ENCODE measurements at regions not wholly inside any gene's neighbourhood (a gene's known extent, or its start where the extent isn't known, plus 50 kb on each side); places are given as distances from the start of the nearest gene placed in this dataset.
"Not testable (repeated sequence)": the region's sequence is repeated elsewhere in the genome, so short reads cannot be mapped to it uniquely, and the experiment has no call there.

DNA sequence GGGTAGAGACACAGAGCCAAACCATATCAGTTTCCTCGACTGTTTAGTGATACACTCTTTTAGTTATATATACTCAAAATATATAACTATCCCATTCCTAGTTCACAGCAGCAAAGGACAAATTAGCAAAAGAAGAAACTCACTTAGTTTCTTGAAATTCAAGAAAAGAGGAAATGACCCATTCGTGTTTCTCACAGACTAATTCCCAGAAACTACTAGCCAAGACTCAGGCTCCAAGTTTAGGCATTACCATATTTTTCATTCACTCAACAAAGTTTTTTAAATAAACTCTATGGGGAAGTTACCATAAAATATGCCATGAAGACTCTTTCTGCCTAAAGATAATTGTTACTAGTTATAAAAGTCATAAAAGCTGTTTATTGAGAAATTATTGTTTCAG, 152.3 kb upstream of the DAAM1 start:
- in situ Hi-C loops (cut with MboI; ENCODE audit: low sequenced_read_pairs): no loop called here

DNA sequence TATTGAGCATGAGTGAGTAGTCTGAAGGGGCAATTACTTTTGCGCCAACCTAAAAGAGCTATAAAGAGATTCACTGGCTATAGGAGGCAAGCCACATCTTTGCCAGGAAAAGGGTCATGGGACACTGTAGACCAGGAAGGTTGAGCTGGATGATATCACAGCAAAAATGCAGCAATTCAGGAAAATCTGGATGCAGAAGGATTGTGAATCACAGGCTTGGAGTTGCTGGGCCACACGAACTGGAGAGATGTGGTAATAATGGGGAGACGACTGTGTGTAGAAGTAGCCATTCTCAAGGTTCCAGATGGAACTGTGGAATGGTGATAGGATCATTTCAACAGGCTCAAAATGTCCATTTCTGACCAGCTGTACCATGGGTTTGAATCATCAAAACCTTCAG, 151.4 kb upstream of the DAAM1 start:
- in situ Hi-C loops (cut with MboI; ENCODE audit: low sequenced_read_pairs): no loop called here

DNA sequence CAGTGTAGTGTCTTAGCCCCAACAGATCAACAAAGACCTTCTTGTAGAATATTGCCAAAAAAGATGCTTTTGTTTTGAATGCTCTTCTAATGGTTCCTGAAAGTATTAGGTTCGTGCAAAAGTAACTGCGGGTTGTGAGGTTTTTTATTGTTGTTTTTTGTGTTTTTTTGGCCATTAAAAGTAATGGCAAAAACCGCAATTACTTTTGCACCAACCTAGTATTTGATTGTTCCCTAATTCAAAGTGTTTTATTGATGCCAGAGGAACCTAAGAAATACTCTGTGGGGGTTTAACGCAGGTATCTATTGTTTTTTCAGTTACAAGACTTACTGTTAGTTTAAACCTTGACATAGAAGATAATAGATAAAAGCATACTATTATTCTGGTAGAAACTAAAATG, 150.8 kb upstream of the DAAM1 start:
- in situ Hi-C loops (cut with MboI; ENCODE audit: low sequenced_read_pairs): no loop called here

DNA sequence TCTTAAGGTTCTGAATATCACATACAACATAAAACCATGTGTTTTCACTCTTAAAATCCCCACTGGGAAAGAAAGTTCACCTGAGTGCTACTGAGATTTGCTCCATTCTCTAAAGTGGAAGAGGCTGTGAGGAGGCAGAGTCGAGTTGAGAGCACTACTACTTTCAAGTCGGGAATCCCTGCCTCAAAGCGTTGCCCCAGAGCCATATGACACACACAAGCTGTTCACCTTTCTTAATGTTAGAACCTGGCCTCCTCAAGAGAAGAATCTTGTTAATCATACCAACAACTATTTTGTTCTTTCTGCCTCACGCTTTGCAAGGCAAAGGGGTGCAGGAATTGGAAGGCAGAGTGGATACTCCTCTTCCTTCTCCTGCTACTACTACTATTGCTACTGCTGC, 149.7 kb upstream of the DAAM1 start:
- in situ Hi-C loops (cut with MboI; ENCODE audit: low sequenced_read_pairs): no loop called here

DNA sequence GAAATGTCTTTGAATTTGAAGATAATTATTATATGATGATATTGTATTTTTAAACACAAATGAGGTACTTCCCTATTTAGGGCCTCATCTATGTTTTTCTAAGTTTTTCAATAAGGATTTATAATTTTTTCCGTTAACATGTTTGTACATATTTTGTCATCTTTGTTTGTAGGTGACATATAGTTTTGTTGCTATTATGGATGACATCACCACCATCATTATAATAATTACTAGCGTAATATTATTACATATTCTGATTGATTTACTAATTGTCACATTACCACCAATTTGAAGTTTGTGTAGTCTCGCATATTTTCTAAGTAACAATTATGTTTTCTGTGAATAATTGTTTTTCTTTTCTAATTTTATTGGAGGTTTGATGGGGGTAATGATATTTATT, 147.2 kb upstream of the DAAM1 start:
- in situ Hi-C loops (cut with MboI; ENCODE audit: low sequenced_read_pairs): no loop called here

DNA sequence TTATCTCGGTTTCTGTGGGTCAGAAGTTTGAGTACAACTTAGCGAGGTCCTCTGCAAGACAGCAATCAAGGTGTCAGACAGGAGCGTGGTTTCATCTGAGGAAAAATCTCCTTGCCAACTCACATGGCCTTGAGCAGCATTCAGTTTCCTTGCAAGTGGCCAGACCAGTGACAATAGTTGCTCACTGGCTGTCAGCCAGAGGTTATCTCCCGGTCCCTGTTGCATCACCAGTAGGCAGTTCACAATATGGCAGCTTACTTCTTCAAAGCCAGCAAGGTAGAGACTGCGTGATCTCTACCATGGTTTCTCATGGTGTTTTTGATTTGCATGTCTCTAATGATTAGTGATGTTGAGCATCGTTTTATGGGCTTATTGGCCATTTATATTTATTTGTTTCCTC, 143.8 kb upstream of the DAAM1 start:
- in situ Hi-C loops (cut with MboI; ENCODE audit: low sequenced_read_pairs): no loop called here

DNA sequence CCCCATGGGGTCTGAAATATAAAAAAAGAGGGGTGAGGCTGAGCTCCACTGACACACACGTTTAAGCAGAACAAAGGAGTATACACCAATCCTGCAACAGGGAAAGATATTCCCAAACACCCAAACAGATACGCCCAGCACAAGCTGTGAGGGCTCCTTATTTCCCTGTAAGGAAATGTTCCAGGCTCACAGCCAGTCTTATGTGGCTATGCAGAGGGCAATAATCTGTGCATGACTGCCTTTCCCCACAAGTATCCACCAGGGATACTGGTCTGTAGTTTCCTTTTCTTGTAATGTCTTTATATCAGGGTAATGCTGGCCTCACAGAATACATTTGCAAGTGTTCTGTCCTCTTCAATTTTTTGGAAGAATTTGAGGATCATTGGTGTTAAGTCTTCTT, 141.7 kb upstream of the DAAM1 start:
- in situ Hi-C loops (cut with MboI; ENCODE audit: low sequenced_read_pairs): no loop called here

DNA sequence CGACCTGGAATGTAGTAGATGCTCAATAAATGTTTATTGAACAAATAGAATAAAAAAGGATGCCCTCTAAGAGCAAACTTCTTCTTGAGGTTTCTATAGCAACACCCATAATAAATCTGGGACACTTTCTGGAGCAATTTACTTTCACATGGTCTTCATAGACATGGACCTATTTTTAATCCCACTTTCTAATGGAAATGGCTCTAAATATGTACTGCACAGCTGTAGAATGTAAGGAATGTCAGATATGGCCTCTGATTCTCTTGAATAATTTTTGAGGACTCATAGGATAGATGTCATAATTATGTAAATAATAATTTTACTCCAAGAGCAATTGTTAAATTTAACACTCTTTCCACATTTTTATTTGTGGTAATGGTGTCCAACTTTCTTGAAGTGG, 133.5 kb upstream of the DAAM1 start:
- in situ Hi-C loops (cut with MboI; ENCODE audit: low sequenced_read_pairs): no loop called here

DNA sequence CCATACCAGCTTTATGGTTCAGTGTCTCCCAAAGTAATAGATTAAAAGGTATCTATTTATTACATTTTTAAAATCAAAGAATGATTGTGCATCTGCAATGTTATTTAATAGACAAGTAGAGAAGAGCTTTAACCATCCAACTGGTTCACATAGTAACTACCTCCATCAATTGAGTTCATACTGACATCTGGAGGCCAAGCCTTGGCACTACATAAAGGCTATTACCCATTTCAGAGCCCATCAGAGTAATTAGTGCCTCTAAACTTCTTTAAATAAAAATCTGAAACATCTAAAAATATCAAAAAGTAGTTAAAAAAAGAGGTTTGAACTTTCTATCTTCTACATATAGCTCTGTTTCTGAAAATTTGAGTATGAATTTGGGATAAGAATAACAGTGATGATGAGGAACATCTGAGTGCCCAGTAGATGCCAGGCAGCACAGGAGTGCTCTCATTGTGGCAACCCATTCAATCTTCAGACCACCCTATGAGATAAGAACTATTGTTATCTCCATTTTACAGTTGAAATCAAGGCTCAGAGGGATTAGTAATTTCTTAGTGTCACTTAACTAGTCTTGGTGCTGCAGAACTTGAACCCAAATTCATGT, 132.9 kb upstream of the DAAM1 start:
- in situ Hi-C loops (cut with MboI; ENCODE audit: low sequenced_read_pairs): no loop called here

DNA sequence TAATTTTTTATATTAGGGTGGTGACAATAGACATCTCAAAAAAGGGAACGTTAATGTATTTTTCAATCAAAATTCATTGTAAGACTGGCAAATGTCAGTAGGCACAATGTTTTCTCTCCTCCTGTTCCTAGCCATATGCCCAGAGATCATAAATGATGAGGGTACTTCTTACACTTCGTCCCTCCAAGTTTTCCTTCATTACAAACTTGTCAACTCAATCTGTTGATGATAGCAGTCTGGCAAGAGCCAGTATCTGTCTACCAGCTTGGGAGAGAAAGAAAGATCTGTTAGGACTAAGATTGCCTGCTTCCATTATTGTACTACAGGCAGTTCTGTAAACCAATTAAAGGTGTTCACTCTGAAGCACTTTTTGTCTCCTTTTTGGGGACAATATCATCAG, 130.9 kb upstream of the DAAM1 start:
- in situ Hi-C loops (cut with MboI; ENCODE audit: low sequenced_read_pairs): no loop called here

DNA sequence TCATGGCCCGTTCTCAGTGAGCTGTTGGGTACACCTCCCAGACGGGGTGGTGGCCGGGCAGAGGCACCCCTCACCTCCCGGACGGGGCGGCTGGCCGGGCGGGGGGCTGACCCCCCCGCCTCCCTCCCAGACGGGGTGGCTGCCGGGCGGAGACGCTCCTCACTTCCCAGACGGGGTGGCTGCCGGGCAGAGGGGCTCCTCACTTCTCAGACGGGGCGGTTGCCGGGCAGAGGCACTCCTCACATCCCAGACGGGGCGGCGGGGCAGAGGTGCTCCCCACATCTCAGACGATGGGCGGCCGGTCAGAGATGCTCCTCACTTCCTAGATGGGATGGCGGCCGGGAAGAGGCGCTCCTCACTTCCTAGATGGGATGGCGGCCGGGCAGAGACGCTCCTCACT, 129.7 kb upstream of the DAAM1 start:
- in situ Hi-C loops (cut with MboI; ENCODE audit: low sequenced_read_pairs): not testable (repeated sequence)

DNA sequence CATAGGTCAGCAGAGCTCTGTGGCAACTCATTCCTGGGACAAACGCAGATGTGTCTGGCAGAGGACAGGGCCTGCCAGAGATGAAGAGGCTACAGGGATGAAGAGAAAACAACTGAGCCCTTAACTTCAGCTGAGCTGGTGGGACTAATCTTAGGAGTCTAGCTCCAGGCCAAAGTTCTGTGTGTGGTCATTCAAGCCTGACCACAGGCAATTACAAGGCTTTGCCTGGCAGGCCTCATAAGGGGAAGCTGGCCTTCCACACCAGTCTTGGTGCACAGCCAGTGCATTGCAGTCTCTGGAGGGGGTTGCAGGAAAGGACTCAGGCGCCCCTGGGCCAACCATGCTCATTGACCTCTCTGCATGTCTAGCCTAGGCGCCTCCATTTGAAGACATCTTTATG, 127.6 kb upstream of the DAAM1 start:
- in situ Hi-C loops (cut with MboI; ENCODE audit: low sequenced_read_pairs): no loop called here

DNA sequence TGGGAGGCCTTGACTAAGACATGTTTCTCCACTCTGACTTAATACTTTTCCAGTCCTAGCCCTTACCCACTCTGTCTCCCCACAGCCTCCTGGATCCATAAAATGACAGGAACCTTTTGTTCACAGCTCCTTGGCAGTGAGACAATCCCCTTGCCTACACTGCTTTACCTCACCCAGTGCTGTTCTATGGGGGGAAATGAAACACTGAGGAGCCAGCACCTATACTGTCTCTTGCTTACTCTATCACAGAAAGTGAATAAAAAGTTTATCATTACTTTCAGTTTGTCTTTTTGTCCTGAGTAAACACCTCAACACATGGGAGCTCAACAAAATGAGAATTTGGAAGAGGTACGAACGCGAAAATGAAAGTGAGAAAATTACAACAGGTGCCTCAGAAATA, 127.2 kb upstream of the DAAM1 start:
- in situ Hi-C loops (cut with MboI; ENCODE audit: low sequenced_read_pairs): no loop called here

DNA sequence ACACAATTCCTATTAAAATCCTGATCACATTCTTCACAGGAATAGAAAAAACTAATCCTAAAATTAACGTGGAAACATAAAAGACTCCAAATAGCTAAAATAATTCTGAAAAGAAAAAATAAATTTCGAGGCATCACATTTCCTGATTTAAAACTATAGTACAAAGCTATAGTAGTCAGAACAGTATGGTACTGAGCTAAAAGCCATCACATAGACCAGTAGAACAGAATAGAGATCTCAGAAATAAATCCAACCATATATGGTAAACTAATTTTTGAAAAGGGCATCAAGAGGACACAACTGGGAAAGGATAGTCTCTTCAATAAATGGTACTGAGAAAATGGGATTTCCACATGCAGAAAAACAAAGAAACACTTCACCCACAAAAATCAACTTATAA, 125.2 kb upstream of the DAAM1 start:
- in situ Hi-C loops (cut with MboI; ENCODE audit: low sequenced_read_pairs): no loop called here

DNA sequence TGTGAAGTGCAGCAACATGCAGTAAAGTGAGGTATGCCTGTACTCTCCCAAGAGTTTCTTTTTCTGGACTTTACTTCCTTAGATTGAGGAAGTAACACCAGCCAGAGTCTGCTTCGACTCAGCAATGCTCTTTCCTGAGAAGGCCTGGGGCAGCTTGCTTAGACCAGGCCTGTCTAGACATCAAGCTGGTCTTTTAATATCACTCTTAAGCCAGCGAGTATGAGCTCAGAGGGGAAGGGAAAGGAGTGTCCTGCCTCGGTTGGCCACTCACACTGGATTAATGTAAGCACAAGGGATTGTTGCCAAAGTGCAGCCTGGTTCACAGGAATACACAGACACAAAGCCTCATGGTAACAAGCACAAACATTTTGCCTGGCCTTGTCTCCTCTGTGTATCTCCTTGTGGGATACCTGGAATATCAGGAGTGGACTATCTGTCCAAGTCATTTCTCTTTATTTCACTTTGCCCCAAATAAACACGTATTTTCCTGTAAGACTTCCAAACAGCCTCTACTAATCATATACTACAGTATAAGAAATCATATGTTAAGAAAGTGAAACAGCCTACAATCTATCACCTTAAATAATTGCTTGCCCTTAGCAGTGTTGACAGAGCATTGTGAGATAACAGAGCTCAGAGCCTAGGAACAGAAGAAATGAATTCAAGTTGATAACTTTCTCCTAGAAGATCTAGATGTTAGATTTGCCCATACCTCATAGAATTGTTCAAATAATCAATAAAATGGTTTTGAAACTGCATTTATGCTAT, 121.2 kb upstream of the DAAM1 start:
- in situ Hi-C loops (cut with MboI; ENCODE audit: low sequenced_read_pairs): no loop called here

DNA sequence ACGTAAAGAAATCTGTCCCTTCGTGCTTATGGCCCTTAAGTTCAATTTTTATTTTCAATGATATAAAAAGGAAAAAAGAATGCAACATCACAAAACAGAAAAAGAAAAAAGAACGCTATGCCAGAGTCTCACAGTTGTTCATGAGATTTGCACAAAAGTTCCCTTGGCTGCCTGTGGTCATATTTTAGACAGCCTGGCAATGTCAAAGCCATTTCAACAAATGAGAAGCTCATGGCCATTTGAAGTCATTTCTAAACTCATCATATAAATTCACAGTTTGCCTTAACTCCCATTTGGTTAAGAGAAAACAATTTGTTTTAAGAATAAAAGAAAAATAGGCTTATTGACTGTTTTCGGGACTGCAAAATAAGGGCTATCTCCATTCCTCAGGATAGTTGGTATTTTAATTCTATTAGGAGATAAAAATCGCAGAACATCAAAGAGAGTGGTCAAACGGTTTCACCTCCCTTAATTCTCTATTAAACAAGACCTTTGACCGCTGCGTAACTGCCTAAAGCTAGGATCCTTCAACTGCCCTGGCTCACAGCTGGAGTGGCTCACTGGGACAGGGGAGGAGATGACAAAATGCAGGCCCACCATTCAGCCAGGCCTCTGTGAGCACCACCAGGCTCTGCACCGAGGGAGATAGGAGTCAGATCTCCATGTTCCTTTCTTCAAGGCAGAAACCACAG, 119.2 kb upstream of the DAAM1 start:
- in situ Hi-C loops (cut with MboI; ENCODE audit: low sequenced_read_pairs): no loop called here

DNA sequence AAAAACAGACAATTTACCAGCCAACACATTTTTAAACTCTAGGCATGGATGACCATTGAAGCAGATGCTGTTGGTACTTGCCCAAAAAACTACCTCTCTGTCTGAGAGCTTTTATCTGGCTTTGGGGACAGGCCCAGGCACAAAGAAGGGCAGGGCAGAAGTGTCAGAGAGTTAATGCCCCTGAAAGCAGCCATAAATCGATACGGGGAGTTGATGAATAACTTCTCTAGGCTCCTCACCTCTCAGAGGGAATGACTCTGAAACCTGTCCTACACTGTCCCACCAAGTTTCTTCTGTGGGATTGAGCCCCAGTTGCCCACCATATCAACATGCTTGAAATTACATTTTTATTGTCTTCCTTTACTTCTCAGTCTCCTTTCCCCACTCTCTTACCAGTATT, 113.0 kb upstream of the DAAM1 start:
- in situ Hi-C loops (cut with MboI; ENCODE audit: low sequenced_read_pairs): no loop called here

DNA sequence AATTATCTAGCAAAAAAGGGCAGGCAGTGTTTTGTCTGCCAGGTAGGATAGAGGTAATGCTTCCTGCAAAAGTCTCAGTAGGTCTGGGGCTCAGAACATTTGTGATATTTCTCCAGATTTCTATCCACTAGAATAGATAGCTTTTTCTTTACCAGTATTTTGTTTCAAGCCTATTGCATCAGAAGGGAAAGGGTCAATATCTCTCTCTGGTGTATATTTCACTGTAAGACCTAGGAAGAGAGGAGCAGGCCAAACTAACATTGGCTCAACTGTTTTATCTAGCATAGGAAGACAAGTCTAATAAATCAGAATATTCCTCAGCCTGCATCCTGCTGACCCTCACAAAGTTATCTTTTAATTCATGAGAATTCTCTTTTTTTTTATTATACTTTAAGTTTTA, 106.7 kb upstream of the DAAM1 start:
- in situ Hi-C loops (cut with MboI; ENCODE audit: low sequenced_read_pairs): no loop called here

DNA sequence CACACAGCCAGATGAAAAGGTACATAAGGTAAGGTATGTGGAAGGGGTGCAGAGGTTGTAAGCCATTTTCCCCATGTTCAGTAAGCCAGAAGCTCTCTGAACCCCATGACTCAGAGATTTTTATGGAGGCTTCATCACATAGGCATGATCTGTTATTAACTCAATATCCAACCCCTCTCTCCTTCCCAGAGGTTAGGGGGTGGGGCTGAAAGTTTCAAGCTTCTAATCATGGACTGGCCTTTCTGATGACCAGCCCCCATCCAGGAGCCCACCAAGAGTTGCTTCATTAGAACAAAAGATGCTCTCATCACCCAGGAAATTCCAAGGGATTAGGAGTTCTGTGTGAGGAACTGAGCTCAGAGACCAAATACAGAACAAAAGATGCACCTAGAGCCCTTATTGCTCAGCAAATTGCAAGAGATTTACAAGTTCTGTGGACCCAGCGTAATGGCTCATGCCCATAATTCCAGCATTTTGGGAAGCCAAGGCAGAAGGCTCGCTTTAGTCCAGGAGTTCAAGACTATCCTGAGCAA, 103.2 kb upstream of the DAAM1 start:
- in situ Hi-C loops (cut with MboI; ENCODE audit: low sequenced_read_pairs): no loop called here

DNA sequence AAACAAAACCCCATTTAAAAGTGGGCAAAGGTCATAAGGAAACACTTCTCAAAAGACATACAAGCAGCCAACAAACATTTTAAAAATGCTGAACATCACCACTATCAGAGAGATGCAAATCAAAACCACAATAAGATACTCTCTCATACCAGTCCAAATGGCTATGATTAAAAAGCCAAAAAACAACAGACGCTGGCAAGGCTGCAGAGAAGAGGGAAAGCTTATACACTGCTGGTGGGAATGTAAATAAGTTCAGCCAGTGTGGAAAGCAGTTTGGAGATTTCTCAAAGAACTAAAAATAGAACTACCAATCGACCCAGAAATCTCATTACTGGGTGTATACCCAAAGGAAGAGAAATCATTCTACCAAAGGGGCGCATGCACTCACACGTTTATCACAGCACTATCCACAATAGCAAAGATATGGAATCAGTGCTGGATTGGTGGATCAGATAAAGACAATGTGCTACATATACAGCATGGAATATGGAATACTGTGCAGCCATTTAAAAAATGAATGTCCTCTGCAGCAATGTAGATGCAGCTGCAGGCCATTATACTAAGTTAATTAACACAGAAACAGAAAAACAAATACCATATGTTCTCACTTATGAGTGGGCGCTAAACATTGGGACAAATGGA, 102.1 kb upstream of the DAAM1 start:
- in situ Hi-C loops (cut with MboI; ENCODE audit: low sequenced_read_pairs): no loop called here

DNA sequence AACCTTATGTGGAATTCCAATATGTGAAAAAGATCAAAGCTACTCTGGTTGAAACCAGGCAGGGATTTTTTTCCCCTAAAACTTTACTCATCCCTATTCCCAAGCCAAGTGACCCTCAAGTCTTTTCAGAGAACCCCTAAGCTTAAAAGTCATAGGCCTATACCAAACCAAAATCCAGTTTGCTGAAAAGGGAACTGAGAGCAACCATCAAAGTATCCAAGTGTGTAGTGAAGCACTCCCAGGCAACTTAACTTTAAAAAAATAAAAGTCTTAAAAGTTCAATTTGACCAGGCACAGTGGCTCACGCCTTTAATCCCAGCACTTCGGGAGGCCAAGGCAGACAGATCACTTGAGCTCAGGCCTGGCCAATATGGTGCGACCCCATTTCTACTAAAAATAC, 101.2 kb upstream of the DAAM1 start:
- in situ Hi-C loops (cut with MboI; ENCODE audit: low sequenced_read_pairs): no loop called here

DNA sequence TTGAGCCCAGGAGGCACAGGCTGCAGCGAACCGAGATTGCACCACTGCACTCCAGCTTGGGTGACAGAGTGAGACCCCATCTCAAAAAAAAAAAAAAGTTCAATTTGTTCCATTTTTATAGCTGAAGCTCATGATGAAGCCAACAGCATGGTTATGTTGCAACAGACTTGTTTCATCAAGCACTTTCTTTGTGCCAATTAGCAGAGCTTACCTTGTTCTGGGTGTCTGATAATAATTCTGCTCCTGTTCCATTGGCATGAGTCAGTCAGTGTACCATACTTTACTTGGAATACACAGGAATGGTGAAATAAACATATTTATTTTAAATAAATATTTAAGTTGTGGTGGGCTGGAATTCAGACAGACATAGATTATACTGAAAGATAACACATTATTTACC, 100.8 kb upstream of the DAAM1 start:
- in situ Hi-C loops (cut with MboI; ENCODE audit: low sequenced_read_pairs): no loop called here

Measured in HL-60/S4 treated with phorbol 12-myristate 13-acetate at 8.2 ng/mL for 4 days and 3 days (cell line).